SH-SY5Y (cell line): ENCODE measurements at regions not wholly inside any gene's neighbourhood (a gene's known extent, or its start where the extent isn't known, plus 50 kb on each side); places are given as distances from the start of the nearest gene placed in this dataset.

ENCODE experiments used
- GATA2 ChIP-seq: IDR thresholded peaks from 2 replicates; pipeline ENCODE4 v1.6.1; 2011; ENCODE audit warnings: mild to moderate bottlenecking, low read depth, low read length
- GATA3 ChIP-seq: IDR thresholded peaks from 2 replicates; pipeline ENCODE4 v1.6.1; 2011; ENCODE audit warnings: low read depth, mild to moderate bottlenecking, low read length, moderate library complexity

- no peak for TF ChIP-seq GATA2
- TF ChIP-seq GATA3, result no peak
These were observed 562.8 kb upstream of the SALL3 start for GRCh38 chr18:78416853-78417252.
